Stomach smooth muscle (tissue), 2 donors: ENCODE measurements at regions not wholly inside any gene's neighbourhood (a gene's known extent, or its start where the extent isn't known, plus 50 kb on each side); places are given as distances from the start of the nearest gene placed in this dataset.

Experiments
- H3K27ac ChIP-seq: one replicate; pipeline ENCODE4 v1.7.0; 2013; ENCODE audit warnings: mild to moderate bottlenecking, low read length, inconsistent platforms
- H3K27me3 ChIP-seq, 2 donors: one replicate each; pipeline ENCODE4 v1.7.0; 2013; ENCODE audit warnings: low read length in 2 of 2; ENCODE audit not compliant: insufficient read depth in 2 of 2, control insufficient read depth in 1 of 2
- H3K36me3 ChIP-seq, 2 donors: one replicate each; pipeline ENCODE4 v1.7.0; 2013; ENCODE audit warnings: low read length in 2 of 2; ENCODE audit not compliant: control insufficient read depth in 2 of 2, insufficient read depth in 2 of 2
- H3K4me1 ChIP-seq: one replicate; pipeline ENCODE4 v1.7.0; 2013; ENCODE audit warnings: low read length; ENCODE audit not compliant: control insufficient read depth, insufficient read depth
- H3K4me3 ChIP-seq, 2 donors: one replicate each; pipeline ENCODE4 v1.7.0; 2013; ENCODE audit warnings: low read length in 2 of 2
- H3K9ac ChIP-seq, 2 donors: one replicate each; pipeline ENCODE4 v1.7.0; 2013; ENCODE audit warnings: low read length in 2 of 2, mild to moderate bottlenecking in 1 of 2
- H3K9me3 ChIP-seq, 2 donors: one replicate each; pipeline ENCODE4 v1.7.0; 2013; ENCODE audit warnings: low read length in 2 of 2; ENCODE audit not compliant: control insufficient read depth in 2 of 2
- donor health status: healthy.
- donor health status: Pancreatic carcinoma.

DNA sequence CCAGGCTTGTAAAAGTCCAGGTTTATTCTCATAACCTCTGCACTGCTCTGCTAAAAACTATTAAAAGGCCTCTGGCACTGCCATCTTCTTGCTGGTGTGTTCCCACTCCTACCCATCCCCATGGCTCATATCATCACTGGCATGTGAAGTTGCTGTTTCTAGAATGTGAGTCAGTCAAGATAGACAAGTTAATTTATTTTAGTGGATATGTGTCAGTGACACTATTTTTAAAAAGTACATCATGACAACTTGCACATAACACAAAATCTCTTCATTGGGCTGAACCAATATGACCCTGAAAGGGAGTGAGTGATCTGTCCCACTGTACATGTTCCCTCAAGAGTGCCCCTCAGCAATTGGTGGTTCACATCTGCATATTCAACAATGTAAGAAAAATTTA lies 299.7 kb downstream of the NFIB start:
- no peaks in the 10 kb centered on the region for H3K9me3 ChIP-seq
- no peak overlapping the region for H3K9ac ChIP-seq
- H3K4me1 ChIP-seq: no peaks in the 10 kb centered on the region
- no peaks in the 10 kb centered on the region for H3K36me3 ChIP-seq
- no peak overlapping the region for H3K27ac ChIP-seq
- no peaks in the 10 kb centered on the region for H3K27me3 ChIP-seq
- H3K4me3 ChIP-seq: no peak overlapping the region

DNA sequence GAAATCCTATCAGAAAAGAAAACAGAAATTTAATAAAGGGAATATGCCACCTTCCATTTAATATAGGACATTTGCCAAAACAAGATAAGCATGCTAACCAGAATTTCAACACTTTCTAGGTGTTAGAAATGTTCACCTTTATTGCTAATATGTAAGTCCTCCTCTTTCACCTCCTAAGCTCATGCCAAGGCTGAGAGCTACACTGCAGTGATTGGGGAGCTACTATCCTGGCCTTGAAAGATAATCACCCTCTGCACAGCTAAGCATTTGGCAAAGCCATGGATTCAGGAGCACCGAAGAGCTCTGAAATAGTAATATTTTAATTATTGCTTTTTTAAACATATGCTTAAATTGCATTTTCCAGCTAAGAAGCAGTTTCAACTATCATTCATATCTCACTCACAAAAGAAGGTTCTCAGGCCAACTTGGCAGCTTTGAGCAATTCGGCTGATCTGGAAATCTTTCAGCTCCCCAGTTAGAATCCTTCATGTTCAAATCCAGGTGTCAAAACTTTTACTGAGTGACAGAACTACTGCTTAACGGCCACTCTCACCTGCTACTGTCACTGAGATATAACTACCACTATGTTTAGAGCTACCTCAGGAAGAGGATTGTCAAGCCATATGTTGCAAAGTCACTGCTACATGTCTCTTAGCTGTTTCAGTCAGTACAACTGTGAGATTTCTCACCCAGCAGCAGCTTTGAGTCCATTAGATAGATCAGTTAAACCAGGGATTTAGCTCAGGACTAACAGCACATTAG lies 302.0 kb downstream of the NFIB start:
- Histone ChIP-seq H3K27ac (no peak overlapping the region), H3K27me3 (no peaks in the 10 kb centered on the region), H3K9me3 (no peaks in the 10 kb centered on the region), H3K9ac (no peak overlapping the region), H3K36me3 (peaks cover 0 to 2% of the 10 kb centered on the region in 2 donors), H3K4me3 (no peak overlapping the region), H3K4me1 (no peaks in the 10 kb centered on the region)

DNA sequence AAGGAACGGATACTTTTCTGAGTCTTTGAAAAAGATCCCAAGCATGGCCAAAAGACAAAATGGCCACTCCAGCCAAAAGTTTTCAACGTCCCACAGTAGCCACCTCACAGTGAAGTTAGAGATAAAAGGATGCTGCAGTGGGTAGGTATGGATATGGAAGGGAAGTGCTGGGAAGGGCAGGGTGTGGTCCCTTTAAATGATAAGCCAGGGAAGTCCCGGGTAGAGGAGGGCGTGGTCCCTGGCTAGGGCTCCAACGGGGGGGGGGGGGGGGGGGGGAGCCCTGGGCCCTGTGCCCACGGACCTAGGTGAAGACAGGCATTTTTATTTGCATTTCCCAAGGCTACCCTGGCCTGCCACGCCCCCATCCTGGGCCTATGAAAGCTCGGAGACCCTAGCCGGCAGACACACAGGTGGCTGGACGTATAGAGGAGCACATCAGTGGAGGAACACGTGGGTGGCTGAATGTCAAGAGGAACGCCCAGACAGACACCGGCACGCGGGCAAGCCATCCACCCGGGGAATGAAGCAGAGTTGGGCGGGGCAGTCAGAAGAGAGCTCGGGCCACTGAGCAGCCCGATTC lies 306.7 kb downstream of the NFIB start:
- Histone ChIP-seq H3K9ac (no peak overlapping the region), H3K36me3 (peaks cover 0 to 2% of the 10 kb centered on the region in 2 donors), H3K9me3 (no peaks in the 10 kb centered on the region), H3K4me1 (no peaks in the 10 kb centered on the region), H3K27ac (no peak overlapping the region), H3K4me3 (no peak overlapping the region), H3K27me3 (no peaks in the 10 kb centered on the region)

GRCh38 chr9:14006386-14007187 lies 307.4 kb downstream of the NFIB start:
- no peaks in the 10 kb centered on the region for H3K27me3 ChIP-seq
- H3K27ac ChIP-seq: no peak overlapping the region
- peaks cover 0 to 2% of the 10 kb centered on the region in 2 donors for H3K36me3 ChIP-seq
- H3K9me3 ChIP-seq: no peaks in the 10 kb centered on the region
- H3K4me3 ChIP-seq: no peak overlapping the region
- H3K9ac ChIP-seq: no peak overlapping the region
- H3K4me1 ChIP-seq: no peaks in the 10 kb centered on the region

GRCh38 chr9:14004110-14004509 lies 309.8 kb downstream of the NFIB start:
- Histone ChIP-seq H3K4me1 (no peaks in the 10 kb centered on the region), H3K36me3 (peaks cover 0 to 2% of the 10 kb centered on the region in 2 donors), H3K4me3 (no peak overlapping the region), H3K27ac (no peak overlapping the region), H3K9ac (no peak overlapping the region), H3K27me3 (no peaks in the 10 kb centered on the region), H3K9me3 (no peaks in the 10 kb centered on the region)

GRCh38 chr9:13994240-13994639 lies 319.7 kb downstream of the NFIB start:
- Histone ChIP-seq H3K4me3 (no peak overlapping the region), H3K9ac (no peak overlapping the region), H3K27ac (no peak overlapping the region), H3K36me3 (no peaks in the 10 kb centered on the region), H3K9me3 (no peaks in the 10 kb centered on the region), H3K4me1 (no peaks in the 10 kb centered on the region), H3K27me3 (no peaks in the 10 kb centered on the region)

GRCh38 chr9:13993632-13994185 lies 320.2 kb downstream of the NFIB start:
- H3K36me3 ChIP-seq: no peaks in the 10 kb centered on the region
- H3K4me3 ChIP-seq: no peak overlapping the region
- no peaks in the 10 kb centered on the region for H3K4me1 ChIP-seq
- H3K27me3 ChIP-seq: no peaks in the 10 kb centered on the region
- no peak overlapping the region for H3K27ac ChIP-seq
- no peak overlapping the region for H3K9ac ChIP-seq
- H3K9me3 ChIP-seq: no peaks in the 10 kb centered on the region

DNA sequence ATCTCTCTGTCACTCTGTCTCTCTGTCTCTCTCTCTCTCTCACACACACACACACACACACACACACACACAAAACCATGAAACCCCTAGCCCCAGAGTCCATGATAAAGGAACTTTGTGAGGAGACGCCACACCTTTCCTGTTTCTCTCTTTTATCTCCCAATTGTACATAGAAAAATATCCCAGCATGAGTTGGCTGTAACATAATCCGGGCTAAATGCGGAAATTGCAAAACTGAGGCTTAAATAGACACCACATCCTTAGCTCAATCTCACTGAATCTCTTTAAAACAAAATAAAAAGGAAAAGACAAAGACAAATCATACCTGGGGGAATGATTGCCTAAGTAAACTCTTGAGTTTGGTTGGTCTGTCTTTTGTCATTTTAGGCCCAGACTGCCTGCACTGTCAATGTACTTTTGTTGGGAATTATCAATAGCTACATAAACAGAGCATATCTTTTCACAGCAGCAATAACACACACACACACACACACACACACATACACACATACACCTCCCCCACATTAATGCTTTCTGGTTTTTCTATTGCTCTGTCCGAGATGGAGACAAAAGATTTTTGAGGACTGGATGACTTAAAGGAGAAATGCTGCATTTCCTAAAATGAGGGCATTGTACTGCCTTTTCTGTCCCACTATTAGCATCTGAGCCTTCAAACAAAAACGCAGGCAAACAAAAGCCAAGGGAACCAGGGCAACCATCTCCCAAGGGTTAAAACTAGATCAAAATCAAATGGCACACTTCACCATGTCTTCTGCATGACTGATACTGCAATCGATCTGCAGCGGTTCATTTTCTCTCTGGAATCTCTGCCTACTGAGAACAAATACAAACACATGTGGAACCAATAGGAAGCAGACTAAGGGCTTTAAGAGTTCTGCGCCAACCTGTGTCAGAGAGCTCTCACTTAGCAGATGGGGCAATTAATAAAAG lies 321.5 kb downstream of the NFIB start:
- Histone ChIP-seq H3K36me3 (no peaks in the 10 kb centered on the region), H3K9ac (no peak overlapping the region), H3K4me1 (no peaks in the 10 kb centered on the region), H3K27me3 (no peaks in the 10 kb centered on the region), H3K9me3 (no peaks in the 10 kb centered on the region), H3K4me3 (no peak overlapping the region), H3K27ac (no peak overlapping the region)

DNA sequence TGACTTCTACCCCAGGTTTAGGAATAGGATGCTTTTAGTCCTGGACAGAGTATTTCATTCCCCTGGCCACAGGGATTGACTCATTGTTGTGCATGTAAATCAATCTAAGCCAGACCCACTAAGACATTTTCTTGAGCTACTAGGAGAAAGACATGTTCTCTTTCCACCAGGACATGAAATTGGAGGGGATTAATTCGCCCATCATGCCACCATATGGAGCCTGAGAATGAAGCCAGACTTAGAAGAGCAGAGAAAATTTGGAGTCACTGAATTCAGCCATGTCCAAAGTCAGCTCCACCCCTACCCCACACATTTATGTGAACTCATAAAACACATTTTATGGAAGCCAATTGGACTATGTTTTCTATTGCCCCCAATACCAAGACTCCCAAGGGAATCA lies 322.5 kb downstream of the NFIB start:
- Histone ChIP-seq H3K4me3 (no peak overlapping the region), H3K36me3 (no peaks in the 10 kb centered on the region), H3K4me1 (no peaks in the 10 kb centered on the region), H3K27ac (no peak overlapping the region), H3K9ac (no peak overlapping the region), H3K9me3 (no peaks in the 10 kb centered on the region), H3K27me3 (no peaks in the 10 kb centered on the region)

DNA sequence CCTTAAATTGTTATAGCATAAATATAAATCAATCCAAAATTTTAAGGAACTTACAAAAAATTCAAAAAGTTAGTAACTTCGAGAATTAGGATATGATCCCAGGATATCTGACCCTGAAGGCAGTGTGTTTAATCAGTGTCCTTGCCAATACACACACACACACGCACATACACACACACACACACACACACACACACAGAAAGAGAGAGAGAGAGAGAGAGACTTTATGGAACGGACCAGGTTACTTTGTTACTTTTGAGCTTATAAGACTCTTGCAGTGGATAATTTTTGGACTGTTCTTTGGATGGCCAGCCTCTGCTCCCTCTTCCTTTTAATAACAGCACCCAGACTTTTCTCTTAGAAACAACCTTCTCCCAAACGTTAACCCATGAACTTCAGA lies 322.9 kb downstream of the NFIB start:
- no peaks in the 10 kb centered on the region for H3K27me3 ChIP-seq
- no peak overlapping the region for H3K4me3 ChIP-seq
- H3K9ac ChIP-seq: no peak overlapping the region
- H3K4me1 ChIP-seq: no peaks in the 10 kb centered on the region
- no peaks in the 10 kb centered on the region for H3K36me3 ChIP-seq
- no peak overlapping the region for H3K27ac ChIP-seq
- no peaks in the 10 kb centered on the region for H3K9me3 ChIP-seq
